ENCODE measurements at regions not wholly inside any gene's neighbourhood (a gene's known extent, or its start where the extent isn't known, plus 50 kb on each side); places are given as distances from the start of the nearest gene placed in this dataset.

DNA sequence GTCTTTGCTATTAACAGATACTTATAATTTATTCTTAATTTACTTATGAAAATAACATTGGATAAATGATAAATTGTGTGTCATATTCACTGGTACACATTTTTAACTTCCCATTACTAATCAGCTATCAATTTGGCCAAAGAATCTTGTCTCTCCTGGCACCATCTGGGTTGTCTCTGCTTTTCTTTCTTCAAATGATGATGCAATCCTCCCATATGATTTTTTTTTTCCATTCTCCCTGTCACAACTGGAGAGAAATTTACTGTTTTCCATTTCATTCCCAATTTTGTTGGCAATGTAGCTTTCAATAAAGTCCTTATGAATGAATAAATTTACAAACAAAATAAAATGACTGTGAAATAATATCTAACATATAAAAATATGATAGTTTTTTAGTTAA, 743.7 kb upstream of the EPHA6 start:
- TF ChIP-seq CTCF (IDR thresholded peaks at IDR 0.05; ENCODE audit: borderline replicate concordance, extremely low read depth, low read length, poor library complexity, severe bottlenecking) (no peak), EZH2 (IDR thresholded peaks at IDR 0.05; ENCODE audit: borderline replicate concordance, low read depth, low read length, severe bottlenecking) (no peak)

All from DND-41 (cell line).